HL-60 (cell line): ENCODE measurements at regions not wholly inside any gene's neighbourhood (a gene's known extent, or its start where the extent isn't known, plus 50 kb on each side); places are given as distances from the start of the nearest gene placed in this dataset.

Experiments used
- GABPA ChIP-seq: IDR thresholded peaks from 2 replicates; pipeline ENCODE4 v1.6.1; 2012; ENCODE audit warnings: low read depth
- POLR2AphosphoS5 ChIP-seq: IDR thresholded peaks from 2 replicates; pipeline ENCODE4 v1.6.1; 2012; ENCODE audit warnings: low read depth
- SPI1 ChIP-seq: IDR thresholded peaks from 2 replicates; pipeline ENCODE4 v1.6.1; 2012; ENCODE audit warnings: low read depth, mild to moderate bottlenecking, borderline replicate concordance
- TF ChIP-seq, protein P1 (sequence below): IDR thresholded peaks from one replicate; pipeline ENCODE4 v1.5.1; 2011; ENCODE audit warnings: low read length, control low read depth, inconsistent platforms; ENCODE audit not compliant: insufficient read depth
- TF ChIP-seq, protein P2 (sequence below): IDR thresholded peaks from 2 replicates; pipeline ENCODE4 v1.6.1; 2012; ENCODE audit warnings: low read depth; ENCODE audit not compliant: insufficient replicate concordance

DNA sequence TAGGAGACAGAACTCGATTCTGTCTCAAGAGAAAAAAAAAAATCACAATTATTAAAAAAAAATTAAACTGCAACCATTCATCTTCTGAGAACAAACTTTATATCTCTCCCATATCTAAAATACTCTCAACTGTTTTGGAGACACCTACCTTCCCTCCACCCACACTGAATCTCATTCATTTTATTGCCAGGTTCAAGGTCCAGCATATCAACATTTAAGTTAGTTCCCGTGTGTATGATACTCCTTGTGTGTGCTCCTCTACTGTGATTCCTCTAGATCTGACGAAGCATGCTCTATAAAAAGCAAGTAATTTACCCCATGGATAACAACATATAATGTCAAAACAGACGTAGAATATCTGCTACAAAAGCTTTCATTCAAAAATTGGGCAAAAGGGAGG is 351.8 kb upstream of the SORCS1 start:
- TF ChIP-seq, protein P1, sequence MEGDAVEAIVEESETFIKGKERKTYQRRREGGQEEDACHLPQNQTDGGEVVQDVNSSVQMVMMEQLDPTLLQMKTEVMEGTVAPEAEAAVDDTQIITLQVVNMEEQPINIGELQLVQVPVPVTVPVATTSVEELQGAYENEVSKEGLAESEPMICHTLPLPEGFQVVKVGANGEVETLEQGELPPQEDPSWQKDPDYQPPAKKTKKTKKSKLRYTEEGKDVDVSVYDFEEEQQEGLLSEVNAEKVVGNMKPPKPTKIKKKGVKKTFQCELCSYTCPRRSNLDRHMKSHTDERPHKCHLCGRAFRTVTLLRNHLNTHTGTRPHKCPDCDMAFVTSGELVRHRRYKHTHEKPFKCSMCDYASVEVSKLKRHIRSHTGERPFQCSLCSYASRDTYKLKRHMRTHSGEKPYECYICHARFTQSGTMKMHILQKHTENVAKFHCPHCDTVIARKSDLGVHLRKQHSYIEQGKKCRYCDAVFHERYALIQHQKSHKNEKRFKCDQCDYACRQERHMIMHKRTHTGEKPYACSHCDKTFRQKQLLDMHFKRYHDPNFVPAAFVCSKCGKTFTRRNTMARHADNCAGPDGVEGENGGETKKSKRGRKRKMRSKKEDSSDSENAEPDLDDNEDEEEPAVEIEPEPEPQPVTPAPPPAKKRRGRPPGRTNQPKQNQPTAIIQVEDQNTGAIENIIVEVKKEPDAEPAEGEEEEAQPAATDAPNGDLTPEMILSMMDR = no peak
- no peak for TF ChIP-seq POLR2AphosphoS5
- TF ChIP-seq, protein P2, sequence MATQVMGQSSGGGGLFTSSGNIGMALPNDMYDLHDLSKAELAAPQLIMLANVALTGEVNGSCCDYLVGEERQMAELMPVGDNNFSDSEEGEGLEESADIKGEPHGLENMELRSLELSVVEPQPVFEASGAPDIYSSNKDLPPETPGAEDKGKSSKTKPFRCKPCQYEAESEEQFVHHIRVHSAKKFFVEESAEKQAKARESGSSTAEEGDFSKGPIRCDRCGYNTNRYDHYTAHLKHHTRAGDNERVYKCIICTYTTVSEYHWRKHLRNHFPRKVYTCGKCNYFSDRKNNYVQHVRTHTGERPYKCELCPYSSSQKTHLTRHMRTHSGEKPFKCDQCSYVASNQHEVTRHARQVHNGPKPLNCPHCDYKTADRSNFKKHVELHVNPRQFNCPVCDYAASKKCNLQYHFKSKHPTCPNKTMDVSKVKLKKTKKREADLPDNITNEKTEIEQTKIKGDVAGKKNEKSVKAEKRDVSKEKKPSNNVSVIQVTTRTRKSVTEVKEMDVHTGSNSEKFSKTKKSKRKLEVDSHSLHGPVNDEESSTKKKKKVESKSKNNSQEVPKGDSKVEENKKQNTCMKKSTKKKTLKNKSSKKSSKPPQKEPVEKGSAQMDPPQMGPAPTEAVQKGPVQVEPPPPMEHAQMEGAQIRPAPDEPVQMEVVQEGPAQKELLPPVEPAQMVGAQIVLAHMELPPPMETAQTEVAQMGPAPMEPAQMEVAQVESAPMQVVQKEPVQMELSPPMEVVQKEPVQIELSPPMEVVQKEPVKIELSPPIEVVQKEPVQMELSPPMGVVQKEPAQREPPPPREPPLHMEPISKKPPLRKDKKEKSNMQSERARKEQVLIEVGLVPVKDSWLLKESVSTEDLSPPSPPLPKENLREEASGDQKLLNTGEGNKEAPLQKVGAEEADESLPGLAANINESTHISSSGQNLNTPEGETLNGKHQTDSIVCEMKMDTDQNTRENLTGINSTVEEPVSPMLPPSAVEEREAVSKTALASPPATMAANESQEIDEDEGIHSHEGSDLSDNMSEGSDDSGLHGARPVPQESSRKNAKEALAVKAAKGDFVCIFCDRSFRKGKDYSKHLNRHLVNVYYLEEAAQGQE = no peak
- TF ChIP-seq GABPA = no peak
- TF ChIP-seq SPI1 = no peak
